HepG2 (cell line): ENCODE measurements at regions not wholly inside any gene's neighbourhood (a gene's known extent, or its start where the extent isn't known, plus 50 kb on each side); places are given as distances from the start of the nearest gene placed in this dataset.

ENCODE experiments used
- ATAC-seq: fragments of 200-7000 bp; cut with Tn5 transposase; 3 replicates; pipeline ENCODE4 v1.9.1; 2020; ENCODE audit warnings: mild to moderate bottlenecking, moderate library complexity
- BruUV-seq: library from RNA; stranded (reverse); fragments of 400-500 nt; replicated peaks from 2 replicates; lab custom pipeline; 2021; lab: Mats Ljungman, UMichigan
- CTCF ChIA-PET: fragments of 300-600 bp; formaldehyde crosslinking; extraction: SDS; loops from one replicate; lab custom pipeline; 2021; ENCODE audit warnings: low total read pairs, inconsistent platforms, low intra/inter-chr PET ratio; lab: Yijun Ruan, JAX
- POLR2A ChIA-PET: fragments of 350-600 bp; sonication (Branson Sonifier 250); formaldehyde crosslinking; loops from one replicate; lab custom pipeline; 2020; ENCODE audit warnings: antibody characterized with exemption, inconsistent platforms; lab: Yijun Ruan, JAX
- DNase-seq: peaks from one replicate; pipeline ENCODE4 v3.0.0-alpha.2; 2015; ENCODE audit warnings: low spot score
- FAIRE-seq: peaks from 3 replicates; lab custom pipeline; 2011; peaks lifted over from hg19 to GRCh38; lab: Jason Lieb, UNC
- H2AFZ ChIP-seq: one replicate; pipeline ENCODE4 v1.6.1; 2011; ENCODE audit warnings: low read length, inconsistent platforms
- H3K27ac ChIP-seq: fragments of 300-600 bp; 3 replicates; pipeline ENCODE4 v1.8.0; 2011; ENCODE audit warnings: mixed run types, mild to moderate bottlenecking, mixed read lengths, low read length, inconsistent platforms; ENCODE audit not compliant: insufficient read depth; ENCODE audit errors: extremely low read length
- H3K27me3 ChIP-seq, 2 experiments: fragments of 200-600 bp in 1 of 2; 2 replicates in 1 of 2; 3 replicates in 1 of 2; pipeline versions ENCODE4 v1.6.0 to v1.8.0; 2011; ENCODE audit warnings: low read length in 2 of 2, mild to moderate bottlenecking in 2 of 2, moderate library complexity in 2 of 2, inconsistent platforms in 1 of 2; ENCODE audit not compliant: insufficient read depth in 2 of 2, control insufficient read depth in 1 of 2
- H3K36me3 ChIP-seq, 2 experiments: fragments of 200-600 bp in 1 of 2; replicated peaks in 1 of 2; 2 replicates in 1 of 2; 3 replicates in 1 of 2; pipeline versions ENCODE4 v1.5.1 to v1.8.0; 2011; ENCODE audit warnings: low read length in 2 of 2, inconsistent platforms in 1 of 2; ENCODE audit not compliant: insufficient read depth in 2 of 2, control insufficient read depth in 1 of 2
- H3K4me1 ChIP-seq: 2 replicates; pipeline ENCODE4 v1.5.1; 2012; ENCODE audit warnings: low read length, inconsistent platforms; ENCODE audit not compliant: insufficient read depth
- H3K4me2 ChIP-seq: 2 replicates; pipeline ENCODE4 v1.6.0; 2011; ENCODE audit warnings: low read depth, low read length, inconsistent platforms
- H3K4me3 ChIP-seq, 3 experiments: fragments of 200-600 bp in 1 of 3; sonication (generic), shearing (Covaris generic) in 1 of 3; replicated peaks in 1 of 3; 2 replicates each; pipeline ENCODE4 v1.5.1; 2011 to 2016; ENCODE audit warnings: low read length in 3 of 3, inconsistent platforms in 2 of 3, low read depth in 2 of 3, mild to moderate bottlenecking in 2 of 3, control low read depth in 1 of 3, mixed read lengths in 1 of 3; ENCODE audit not compliant: insufficient read depth in 1 of 3
- H3K79me2 ChIP-seq: one replicate; pipeline ENCODE4 v1.6.1; 2011; ENCODE audit warnings: low read length, inconsistent platforms; ENCODE audit not compliant: insufficient read depth
- H3K9ac ChIP-seq: 2 replicates; pipeline ENCODE4 v1.6.0; 2011; ENCODE audit warnings: mild to moderate bottlenecking, low read depth, low read length, inconsistent platforms; ENCODE audit not compliant: insufficient read depth
- H3K9me3 ChIP-seq: 2 replicates; pipeline ENCODE4 v1.5.1; 2012; ENCODE audit warnings: mild to moderate bottlenecking, low read length
- H4K20me1 ChIP-seq: 2 replicates; pipeline ENCODE4 v1.6.0; 2011; ENCODE audit warnings: inconsistent platforms, mild to moderate bottlenecking, low read length, moderate library complexity; ENCODE audit not compliant: insufficient read depth
- ETS1 ChIP-seq: sonication (generic); formaldehyde crosslinking; IDR thresholded peaks from 2 replicates; pipeline ENCODE4 v1.4.0; 2020; ENCODE audit warnings: missing genetic modification reagents
- KDM5A ChIP-seq: fragments of 200-600 bp; sonication (generic); IDR thresholded peaks from 2 replicates; pipeline ENCODE4 v1.7.0; 2018; ENCODE audit warnings: antibody characterized with exemption, mild to moderate bottlenecking, low read length, borderline replicate concordance
- MAFF ChIP-seq: IDR thresholded peaks from 2 replicates; pipeline ENCODE4 v1.6.1; 2011; ENCODE audit warnings: low read depth, low read length, improper control_type of control experiment
- TARDBP ChIP-seq: sonication (generic); formaldehyde crosslinking; IDR thresholded peaks from 2 replicates; pipeline ENCODE4 v1.8.0; 2022; ENCODE audit warnings: mild to moderate bottlenecking, missing genetic modification reagents
- TOPORS ChIP-seq: sonication (generic); formaldehyde crosslinking; IDR thresholded peaks from 2 replicates; pipeline ENCODE4 v1.8.0; 2023; ENCODE audit warnings: mild to moderate bottlenecking, missing genetic modification reagents
- ZHX2 ChIP-seq, 2 experiments: sonication (generic) in 1 of 2; formaldehyde crosslinking in 1 of 2; IDR thresholded peaks; 2 replicates each; pipeline versions ENCODE4 v1.6.1 to v1.9.0; 2014 to 2022; ENCODE audit warnings: antibody characterized with exemption in 1 of 2, borderline replicate concordance in 1 of 2, inconsistent platforms in 1 of 2, low read depth in 1 of 2, missing genetic modification reagents in 1 of 2
- ZNF235 ChIP-seq: sonication (generic); formaldehyde crosslinking; IDR thresholded peaks from 2 replicates; pipeline ENCODE4 v1.8.1; 2023; ENCODE audit warnings: mild to moderate bottlenecking, missing genetic modification reagents, borderline replicate concordance
- ZNF280D ChIP-seq: sonication (generic); formaldehyde crosslinking; IDR thresholded peaks from 2 replicates; pipeline ENCODE4 v1.5.1; 2020; ENCODE audit warnings: mild to moderate bottlenecking, missing genetic modification reagents
- ZNF547 ChIP-seq: sonication (generic); formaldehyde crosslinking; IDR thresholded peaks from 2 replicates; pipeline ENCODE4 v1.5.1; 2020; ENCODE audit warnings: mild to moderate bottlenecking, missing genetic modification reagents
- WGBS: methylation state at CpG from one replicate; pipeline ENCODE4 v1.1.6; 2017; ENCODE audit warnings: low lambda C conversion rate; 5-methylcytosine and 5-hydroxymethylcytosine counted together
- in situ Hi-C: cut with HindIII; loops from 2 replicates; pipeline ENCODE4 v1.10.0; 2017; ENCODE audit warnings: low pct_unique_long_range_greater_than_20kb; ENCODE audit not compliant: extremely low pct_ligation_motif_present
- intact Hi-C: fragments of 100-400 bp; cut with micrococcal nuclease; formaldehyde crosslinking; loops from one replicate; pipeline ENCODE4 v1.10.0; 2022; ENCODE audit not compliant: unreplicated experiment
- TF ChIP-seq, protein P1 (sequence below): sonication (generic); formaldehyde crosslinking; IDR thresholded peaks from 2 replicates; pipeline ENCODE4 v1.4.0; 2020; ENCODE audit warnings: low read depth, mild to moderate bottlenecking, missing genetic modification reagents

DNA sequence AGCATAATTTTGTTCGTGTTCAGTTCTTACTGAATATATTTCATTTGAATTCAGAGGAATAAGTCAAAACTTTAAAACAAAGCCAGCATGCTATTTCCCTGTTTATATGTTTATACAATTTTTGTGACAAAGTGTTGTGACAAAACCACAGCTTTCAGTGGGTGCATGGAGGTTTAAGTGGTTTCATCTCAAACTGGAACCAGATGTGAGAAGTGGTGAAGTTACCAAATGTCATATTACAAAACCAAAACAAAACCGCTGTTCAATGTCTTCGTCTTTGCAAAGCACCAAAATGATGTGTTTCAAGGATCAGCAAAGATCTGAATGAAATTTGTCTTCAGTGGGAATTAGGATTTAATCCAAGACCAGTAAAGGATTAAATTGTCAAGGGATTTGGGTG lies 59.3 kb upstream of the OSTN start:
- no peak overlapping the region for H2AFZ ChIP-seq
- no peaks in the 10 kb centered on the region for H3K4me1 ChIP-seq
- no peak overlapping the region for H3K4me3 ChIP-seq
- H3K36me3 ChIP-seq = no peaks in the 10 kb centered on the region
- no peaks in the 10 kb centered on the region for H4K20me1 ChIP-seq
- H3K27ac ChIP-seq = no peak overlapping the region
- H3K79me2 ChIP-seq = no peaks in the 10 kb centered on the region
- no peak overlapping the region for H3K4me2 ChIP-seq
- ChIA-PET CTCF (no interaction called here), POLR2A (no interaction called here)
- H3K9ac ChIP-seq = no peak overlapping the region
- WGBS = 44% methylated on average over 3 of the region's 3 CpGs
- no peak for ATAC-seq
- intact Hi-C loops = no loop called here
- no TSS peak for BruUV-seq
- no peaks in the 10 kb centered on the region; a peak in 1 of 5 replicates for H3K27me3 ChIP-seq
- in situ Hi-C loops = no loop called here
- no peaks in the 10 kb centered on the region for H3K9me3 ChIP-seq
- FAIRE-seq = no peak
- DNase-seq = no peak
- TF ChIP-seq ZNF547 (no peak), ZNF280D (CRISPR knock-in tag) (no peak), ZNF235 (CRISPR knock-in tag) (no peak), TOPORS (no peak), TARDBP (CRISPR knock-in tag) (no peak), KDM5A (no peak), ETS1 (CRISPR knock-in tag) (no peak), MAFF (no peak), ZHX2 (IDR thresholded peaks at IDR 0.05; ENCODE audit: low read depth) (no peak), ZHX2 (CRISPR knock-in tag; IDR thresholded peaks at IDR 0.05; ENCODE audit: borderline replicate concordance) (no peak)
- TF ChIP-seq, protein P1, sequence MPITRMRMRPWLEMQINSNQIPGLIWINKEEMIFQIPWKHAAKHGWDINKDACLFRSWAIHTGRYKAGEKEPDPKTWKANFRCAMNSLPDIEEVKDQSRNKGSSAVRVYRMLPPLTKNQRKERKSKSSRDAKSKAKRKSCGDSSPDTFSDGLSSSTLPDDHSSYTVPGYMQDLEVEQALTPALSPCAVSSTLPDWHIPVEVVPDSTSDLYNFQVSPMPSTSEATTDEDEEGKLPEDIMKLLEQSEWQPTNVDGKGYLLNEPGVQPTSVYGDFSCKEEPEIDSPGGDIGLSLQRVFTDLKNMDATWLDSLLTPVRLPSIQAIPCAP (CRISPR knock-in tag) = no peak
